H1 (cell line): ENCODE measurements at regions not wholly inside any gene's neighbourhood (a gene's known extent, or its start where the extent isn't known, plus 50 kb on each side); places are given as distances from the start of the nearest gene placed in this dataset.

Experiments
- CTCF ChIA-PET: fragments of 300-600 bp; sonication (Branson Sonifier 250); formaldehyde crosslinking; loops from one replicate; lab custom pipeline; 2021; ENCODE audit not compliant: partially characterized antibody; lab: Charles Lee
- POLR2A ChIA-PET: fragments of 300-600 bp; sonication (Branson Sonifier 250); formaldehyde crosslinking; loops from one replicate; lab custom pipeline; 2021; ENCODE audit warnings: inconsistent platforms; ENCODE audit not compliant: partially characterized antibody; lab: Charles Lee
- DNase-seq, 2 experiments: peaks; one replicate each; pipeline versions ENCODE4 v3.0.0 to v3.0.0-alpha.2; 2010 to 2022; ENCODE audit warnings: low spot score in 2 of 2, low read depth in 1 of 2, mixed read lengths in 1 of 2
- FAIRE-seq: peaks from 2 replicates; lab custom pipeline; 2011; peaks lifted over from hg19 to GRCh38; lab: Jason Lieb, UNC
- H2AFZ ChIP-seq: 2 replicates; pipeline ENCODE4 v1.8.1; 2012; ENCODE audit warnings: low read length, inconsistent platforms
- H2AK5ac ChIP-seq: 2 replicates; pipeline ENCODE4 v1.6.1; 2013; ENCODE audit warnings: low read depth, low read length
- H2BK120ac ChIP-seq: replicated peaks from 2 replicates; pipeline ENCODE3; 2013; ENCODE audit warnings: low read depth, low read length, inconsistent platforms
- H2BK12ac ChIP-seq: 2 replicates; pipeline ENCODE4 v1.6.1; 2013; ENCODE audit warnings: low read depth, low read length
- H2BK15ac ChIP-seq: 2 replicates; pipeline ENCODE4 v1.6.1; 2013; ENCODE audit warnings: low read length
- H2BK20ac ChIP-seq: 2 replicates; pipeline ENCODE4 v1.6.1; 2013; ENCODE audit warnings: low read length
- H2BK5ac ChIP-seq: 2 replicates; pipeline ENCODE4 v1.6.1; 2013; ENCODE audit warnings: low read depth, low read length
- H3K14ac ChIP-seq: 2 replicates; pipeline ENCODE4 v1.6.1; 2013; ENCODE audit warnings: inconsistent platforms; ENCODE audit not compliant: insufficient read length
- H3K18ac ChIP-seq: 2 replicates; pipeline ENCODE4 v1.6.1; 2013; ENCODE audit warnings: low read length; ENCODE audit errors: extremely low read depth
- H3K23ac ChIP-seq: 2 replicates; pipeline ENCODE4 v1.6.1; 2013; ENCODE audit warnings: inconsistent platforms; ENCODE audit not compliant: insufficient read length
- H3K23me2 ChIP-seq: 2 replicates; pipeline ENCODE4 v1.6.1; 2013; ENCODE audit warnings: low read depth, low read length
- H3K27ac ChIP-seq: 2 replicates; pipeline ENCODE4 v1.6.1; 2011; ENCODE audit warnings: low read depth, low read length, inconsistent platforms
- H3K27me3 ChIP-seq, 4 experiments: replicated peaks in 1 of 4; 1 replicate in 1 of 4; 2 replicates in 3 of 4; pipeline versions ENCODE4 v1.6.1 to v1.8.1; 2011 to 2013; ENCODE audit warnings: low read length in 3 of 4, mild to moderate bottlenecking in 3 of 4, inconsistent platforms in 2 of 4, mixed read lengths in 2 of 4, moderate library complexity in 1 of 4; ENCODE audit not compliant: control insufficient read depth in 3 of 4, insufficient read depth in 3 of 4; ENCODE audit errors: extremely low read depth in 1 of 4
- H3K36me3 ChIP-seq, 4 experiments: 2 replicates each; pipeline versions ENCODE4 v1.6.1 to v1.8.1; 2011 to 2013; ENCODE audit warnings: mild to moderate bottlenecking in 4 of 4, low read length in 3 of 4, moderate library complexity in 2 of 4, control low read depth in 1 of 4, inconsistent platforms in 1 of 4; ENCODE audit not compliant: insufficient read depth in 4 of 4, control insufficient read depth in 2 of 4
- H3K4ac ChIP-seq: replicated peaks from 2 replicates; pipeline ENCODE3; 2013; ENCODE audit warnings: low read length, low read depth, mixed read lengths, inconsistent platforms; ENCODE audit not compliant: insufficient read length
- H3K4me1 ChIP-seq, 4 experiments: replicated peaks in 1 of 4; 1 replicate in 1 of 4; 2 replicates in 3 of 4; pipeline versions ENCODE4 v1.6.1 to v1.8.1; 2011 to 2013; ENCODE audit warnings: low read length in 3 of 4, inconsistent platforms in 2 of 4, mixed read lengths in 1 of 4; ENCODE audit not compliant: insufficient read depth in 4 of 4, control insufficient read depth in 3 of 4
- H3K4me2 ChIP-seq, 2 experiments: 2 replicates each; pipeline versions ENCODE4 v1.6.1 to v1.8.1; 2011 to 2013; ENCODE audit warnings: low read depth in 2 of 2, low read length in 2 of 2, control low read depth in 1 of 2, inconsistent platforms in 1 of 2, mild to moderate bottlenecking in 1 of 2; ENCODE audit not compliant: insufficient read depth in 1 of 2
- H3K4me3 ChIP-seq, 4 experiments: fragments of 200-600, 300-600 bp in 1 of 4; sonication (generic), shearing (Covaris generic), sonication (Bioruptor Twin) in 1 of 4; 2 replicates each; pipeline versions ENCODE4 v1.5.1 to v1.8.1; 2011 to 2016; ENCODE audit warnings: low read length in 4 of 4, low read depth in 3 of 4, control low read depth in 2 of 4, inconsistent platforms in 2 of 4, mild to moderate bottlenecking in 2 of 4, mixed read lengths in 1 of 4, moderate library complexity in 1 of 4; ENCODE audit not compliant: insufficient read depth in 2 of 4; ENCODE audit errors: extremely low read depth in 1 of 4
- H3K56ac ChIP-seq: replicated peaks from 2 replicates; pipeline ENCODE3; 2013; ENCODE audit warnings: low read depth, mild to moderate bottlenecking, mixed read lengths, low read length, inconsistent platforms; ENCODE audit not compliant: insufficient read length
- H3K79me1 ChIP-seq: 2 replicates; pipeline ENCODE4 v1.6.1; 2013; ENCODE audit warnings: low read depth, low read length, control low read depth
- H3K79me2 ChIP-seq, 2 experiments: 2 replicates each; pipeline versions ENCODE4 v1.6.1 to v1.8.1; 2012 to 2013; ENCODE audit warnings: low read length in 2 of 2, mild to moderate bottlenecking in 2 of 2, inconsistent platforms in 1 of 2; ENCODE audit not compliant: insufficient read depth in 2 of 2, control insufficient read depth in 1 of 2
- H3K9ac ChIP-seq, 4 experiments: replicated peaks in 1 of 4; 1 replicate in 1 of 4; 2 replicates in 3 of 4; pipeline versions ENCODE4 v1.6.1 to v1.8.1; 2011 to 2013; ENCODE audit warnings: low read depth in 3 of 4, low read length in 3 of 4, control low read depth in 2 of 4, mild to moderate bottlenecking in 2 of 4, moderate library complexity in 2 of 4, inconsistent platforms in 1 of 4; ENCODE audit errors: extremely low read depth in 1 of 4
- H3K9me3 ChIP-seq, 2 experiments: 2 replicates each; pipeline versions ENCODE4 v1.6.1 to v1.8.1; 2012 to 2013; ENCODE audit warnings: mild to moderate bottlenecking in 2 of 2, moderate library complexity in 2 of 2, control low read depth in 1 of 2, inconsistent platforms in 1 of 2, low read depth in 1 of 2, low read length in 1 of 2, mixed read lengths in 1 of 2; ENCODE audit not compliant: insufficient read depth in 2 of 2
- H4K20me1 ChIP-seq, 2 experiments: replicated peaks in 1 of 2; 2 replicates each; pipeline versions ENCODE3 to v1.8.1; 2011 to 2013; ENCODE audit warnings: inconsistent platforms in 2 of 2, low read length in 2 of 2, mild to moderate bottlenecking in 1 of 2; ENCODE audit not compliant: insufficient read depth in 2 of 2, control insufficient read depth in 1 of 2
- H4K5ac ChIP-seq: 2 replicates; pipeline ENCODE4 v1.6.1; 2013; ENCODE audit warnings: low read length, low read depth, mixed read lengths, inconsistent platforms; ENCODE audit not compliant: insufficient read length
- H4K8ac ChIP-seq: 2 replicates; pipeline ENCODE4 v1.8.0; 2013; ENCODE audit warnings: mild to moderate bottlenecking, moderate library complexity, low read length, inconsistent platforms; ENCODE audit not compliant: insufficient read depth; ENCODE audit errors: extremely low read depth
- H4K91ac ChIP-seq: replicated peaks from 2 replicates; pipeline ENCODE3; 2013; ENCODE audit warnings: low read length, mixed read lengths, inconsistent platforms; ENCODE audit not compliant: insufficient read length
- CREB1 ChIP-seq: IDR thresholded peaks from 2 replicates; pipeline ENCODE4 v1.6.1; 2012; ENCODE audit warnings: inconsistent platforms
- EGR1 ChIP-seq: IDR thresholded peaks from 2 replicates; pipeline ENCODE4 v1.6.1; 2011; ENCODE audit warnings: low read depth, low read length, borderline replicate concordance
- GABPA ChIP-seq: IDR thresholded peaks from 2 replicates; pipeline ENCODE4 v1.6.1; 2011; ENCODE audit warnings: mild to moderate bottlenecking, low read length, moderate library complexity, borderline replicate concordance; ENCODE audit not compliant: insufficient read depth
- MAFK ChIP-seq: IDR thresholded peaks from 2 replicates; pipeline ENCODE4 v1.6.1; 2012; ENCODE audit warnings: low read depth, mild to moderate bottlenecking, improper control_type of control experiment, low read length
- TEAD4 ChIP-seq: IDR thresholded peaks from 2 replicates; pipeline ENCODE4 v1.6.1; 2012; ENCODE audit warnings: low read depth, low read length, inconsistent platforms, mixed read lengths
- WGBS, 2 experiments: shearing (Covaris generic) in 1 of 2; methylation state at CpG; one replicate each; pipeline versions ENCODE4 v1.1.6 to v1.1.7; 2013 to 2015; ENCODE audit warnings: low lambda C conversion rate in 2 of 2, mixed read lengths in 2 of 2, inconsistent platforms in 1 of 2, low coverage in 1 of 2, missing lambda C conversion rate in 1 of 2; ENCODE audit not compliant: insufficient replicate concordance in 2 of 2, insufficient coverage in 1 of 2, insufficient read length in 1 of 2; ENCODE audit errors: extremely low coverage in 1 of 2, missing lambda C conversion rate in 1 of 2; 5-methylcytosine and 5-hydroxymethylcytosine counted together
- TF ChIP-seq, protein P1 (sequence below): IDR thresholded peaks from 2 replicates; pipeline ENCODE4 v1.6.1; 2012; ENCODE audit warnings: inconsistent platforms

DNA sequence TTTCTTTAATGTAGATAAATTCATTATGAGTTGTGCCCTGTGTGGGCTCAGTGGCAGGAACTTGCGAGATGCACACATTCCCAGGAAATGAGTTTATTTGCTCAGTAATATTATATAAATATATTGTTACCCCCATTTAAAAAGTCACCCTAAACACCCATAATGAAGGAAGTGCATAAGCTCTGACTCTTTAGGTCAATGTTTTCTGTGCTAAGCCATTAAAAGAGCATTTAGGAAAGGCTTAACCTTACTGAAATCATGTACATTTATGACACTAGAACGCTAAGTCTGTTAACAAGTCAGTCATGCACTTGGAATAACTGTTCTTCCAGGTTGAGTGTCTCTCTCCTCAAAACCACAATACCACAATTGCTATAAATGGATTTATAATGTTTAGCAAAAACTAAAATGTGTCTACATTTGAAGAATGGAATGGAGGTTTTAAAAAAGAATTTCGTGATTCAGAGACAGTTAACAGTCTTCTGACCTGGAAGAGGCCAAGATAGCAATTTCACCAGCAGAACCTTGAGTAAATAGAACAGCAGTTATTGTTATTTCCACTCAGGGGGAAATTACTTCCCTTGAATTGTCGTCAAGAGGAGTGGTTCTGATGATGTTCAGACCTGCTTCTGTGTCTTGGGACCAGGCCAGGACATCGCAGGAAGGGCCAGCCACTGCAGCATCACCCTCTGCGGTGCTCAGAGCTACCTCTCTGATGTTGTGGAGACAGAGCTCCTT is 91.1 kb upstream of the VEGFC start:
- H2AFZ ChIP-seq: peak overlapping the region; percentile 53; the same call in 1 of the 2 replicates

More for the DNA sequence above, 91.1 kb upstream of the VEGFC start:
- Histone ChIP-seq H2BK20ac (no peak overlapping the region), H3K4me3 (no peak overlapping the region), H3K56ac (no peak overlapping the region), H3K18ac (no peak overlapping the region), H3K79me2 (no peaks in the 10 kb centered on the region), H3K4me1 (no peaks in the 10 kb centered on the region), H3K4me2 (no peak overlapping the region), H2BK15ac (no peak overlapping the region), H3K27ac (no peak overlapping the region), H3K23ac (no peak overlapping the region), H4K8ac (no peak overlapping the region), H3K9ac (no peak overlapping the region), H4K91ac (no peak overlapping the region), H3K4ac (no peak overlapping the region), H3K14ac (no peak overlapping the region), H2BK5ac (no peak overlapping the region), H3K23me2 (no peaks in the 10 kb centered on the region), H3K27me3 (no peaks in the 10 kb centered on the region), H2BK12ac (no peak overlapping the region), H3K9me3 (no peaks in the 10 kb centered on the region), H2BK120ac (no peak overlapping the region), H3K36me3 (no peaks in the 10 kb centered on the region), H4K5ac (no peak overlapping the region), H2AK5ac (no peak overlapping the region), H3K79me1 (no peaks in the 10 kb centered on the region), H4K20me1 (no peaks in the 10 kb centered on the region)
- 93% methylated on average over 6 of the region's 6 CpGs; no CpG with 5 or more reads in 1 of the 2 experiments for WGBS, 2 experiments
- FAIRE-seq (no peak), DNase-seq (no peak)
- ChIA-PET POLR2A (no interaction called here), CTCF (interaction anchor here (1.6 kb wide), 1 partner anchor 164 kb away, joined by 5 read pairs; no protein-coding TSS in a partner anchor)
- TF ChIP-seq CREB1: no peak
- TF ChIP-seq, protein P1, sequence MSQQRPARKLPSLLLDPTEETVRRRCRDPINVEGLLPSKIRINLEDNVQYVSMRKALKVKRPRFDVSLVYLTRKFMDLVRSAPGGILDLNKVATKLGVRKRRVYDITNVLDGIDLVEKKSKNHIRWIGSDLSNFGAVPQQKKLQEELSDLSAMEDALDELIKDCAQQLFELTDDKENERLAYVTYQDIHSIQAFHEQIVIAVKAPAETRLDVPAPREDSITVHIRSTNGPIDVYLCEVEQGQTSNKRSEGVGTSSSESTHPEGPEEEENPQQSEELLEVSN: no peak
- no peak for TF ChIP-seq GABPA
- no peak for TF ChIP-seq EGR1
- no peak for TF ChIP-seq TEAD4
- TF ChIP-seq MAFK: no peak
